CD8-positive, alpha-beta memory T cell (primary cell): ENCODE measurements at regions not wholly inside any gene's neighbourhood (a gene's known extent, or its start where the extent isn't known, plus 50 kb on each side); places are given as distances from the start of the nearest gene placed in this dataset.

ENCODE experiments used
- CTCF ChIA-PET: fragments of 350-600 bp; sonication (Branson Sonifier 250); formaldehyde crosslinking; loops from one replicate; lab custom pipeline; 2021; ENCODE audit warnings: antibody characterized with exemption; lab: Charles Lee
- POLR2A ChIA-PET: fragments of 350-600 bp; sonication (Branson Sonifier 250); formaldehyde crosslinking; loops from one replicate; lab custom pipeline; 2021; ENCODE audit warnings: antibody characterized with exemption; lab: Charles Lee
- DNase-seq, 5 donors: peaks; one replicate each; pipeline versions ENCODE4 v3.0.0 to v3.0.0-alpha.2; 2020 to 2022; ENCODE audit warnings: mixed read lengths in 1 of 5
- H3K27ac ChIP-seq: one replicate; pipeline ENCODE4 v1.7.0; 2013; ENCODE audit warnings: low read depth, mild to moderate bottlenecking, low read length, moderate library complexity
- H3K27me3 ChIP-seq: 2 replicates; pipeline ENCODE4 v1.7.0; 2013; ENCODE audit warnings: low read length, mild to moderate bottlenecking; ENCODE audit not compliant: insufficient read depth, poor library complexity, severe bottlenecking
- H3K36me3 ChIP-seq: 2 replicates; pipeline ENCODE4 v1.7.0; 2013; ENCODE audit warnings: mild to moderate bottlenecking, low read length, moderate library complexity; ENCODE audit not compliant: insufficient read depth
- H3K4me1 ChIP-seq: 2 replicates; pipeline ENCODE4 v1.7.0; 2013; ENCODE audit warnings: mild to moderate bottlenecking, low read length, moderate library complexity; ENCODE audit not compliant: insufficient read depth
- H3K4me3 ChIP-seq: 2 replicates; pipeline ENCODE4 v1.7.0; 2013; ENCODE audit warnings: mild to moderate bottlenecking, low read length
- H3K9me3 ChIP-seq: 2 replicates; pipeline ENCODE4 v1.7.0; 2013; ENCODE audit warnings: mild to moderate bottlenecking, low read length
- H3K27ac Mint-ChIP-seq, 8 donors: one replicate each; pipeline ENCODE4 v1.8.0; 2020 to 2021; ENCODE audit warnings: mixed read lengths in 8 of 8, mild to moderate bottlenecking in 6 of 8, inconsistent platforms in 3 of 8, moderate library complexity in 3 of 8
- H3K27me3 Mint-ChIP-seq, 2 donors: one replicate each; pipeline ENCODE4 v1.8.0; 2020 to 2021; ENCODE audit warnings: mixed read lengths in 2 of 2, mild to moderate bottlenecking in 1 of 2, moderate library complexity in 1 of 2
- H3K36me3 Mint-ChIP-seq, 3 donors: one replicate each; pipeline ENCODE4 v1.8.0; 2020 to 2021; ENCODE audit warnings: mixed read lengths in 3 of 3, inconsistent platforms in 1 of 3, mild to moderate bottlenecking in 1 of 3
- H3K4me1 Mint-ChIP-seq, 3 donors: one replicate each; pipeline ENCODE4 v1.8.0; 2020 to 2021; ENCODE audit warnings: mixed read lengths in 3 of 3, inconsistent platforms in 1 of 3, mild to moderate bottlenecking in 1 of 3
- H3K4me3 Mint-ChIP-seq, 7 donors: one replicate each; pipeline ENCODE4 v1.8.0; 2020 to 2021; ENCODE audit warnings: mixed read lengths in 7 of 7, mild to moderate bottlenecking in 6 of 7, moderate library complexity in 4 of 7, inconsistent platforms in 2 of 7
- H3K9me3 Mint-ChIP-seq, 5 donors: one replicate each; pipeline ENCODE4 v1.8.0; 2020 to 2022; ENCODE audit warnings: mixed read lengths in 5 of 5, mild to moderate bottlenecking in 3 of 5, moderate library complexity in 2 of 5, inconsistent platforms in 1 of 5

GRCh38 chr7:54838175-54838910, 79.3 kb upstream of the SEC61G start:
- peaks cover 0 to 4% of the 10 kb centered on the region in 2 donors for H3K27me3 Mint-ChIP-seq
- H3K4me3 Mint-ChIP-seq, result no peak overlapping the region
- Histone ChIP-seq H3K4me3 (no peak overlapping the region), H3K27me3 (no peaks in the 10 kb centered on the region), H3K27ac (no peak overlapping the region), H3K9me3 (no peaks in the 10 kb centered on the region), H3K36me3 (no peaks in the 10 kb centered on the region), H3K4me1 (no peaks in the 10 kb centered on the region)
- H3K36me3 Mint-ChIP-seq, result no peaks in the 10 kb centered on the region
- H3K9me3 Mint-ChIP-seq, result peaks cover 0 to 3% (median 0%) of the 10 kb centered on the region in 5 donors
- ChIA-PET CTCF (no interaction called here), POLR2A (no interaction called here)
- no peaks in the 10 kb centered on the region for H3K4me1 Mint-ChIP-seq
- no peak overlapping the region for H3K27ac Mint-ChIP-seq
- DNase-seq, result no peak

GRCh38 chr7:54839575-54840213, 80.7 kb upstream of the SEC61G start:
- Mint-ChIP-seq H3K27me3 (peaks cover 3 to 4% of the 10 kb centered on the region in 2 donors), H3K9me3 (peaks cover 0 to 2% (median 2%) of the 10 kb centered on the region in 5 donors), H3K4me3 (no peak overlapping the region), H3K4me1 (peaks cover 0 to 4% (median 0%) of the 10 kb centered on the region in 3 donors), H3K27ac (peak overlapping the region in 1 of 8 donors; percentile 47), H3K36me3 (no peaks in the 10 kb centered on the region)
- Histone ChIP-seq H3K27me3 (no peaks in the 10 kb centered on the region), H3K4me3 (no peak overlapping the region), H3K36me3 (no peaks in the 10 kb centered on the region), H3K9me3 (no peaks in the 10 kb centered on the region), H3K4me1 (no peaks in the 10 kb centered on the region), H3K27ac (no peak overlapping the region)
- POLR2A ChIA-PET, result no interaction called here
- no peak for DNase-seq
- CTCF ChIA-PET, result no interaction called here

GRCh38 chr7:54841772-54842697, 83.0 kb upstream of the SEC61G start:
- Histone ChIP-seq H3K4me1 (no peaks in the 10 kb centered on the region), H3K27me3 (no peaks in the 10 kb centered on the region), H3K9me3 (no peaks in the 10 kb centered on the region), H3K36me3 (no peaks in the 10 kb centered on the region), H3K4me3 (no peak overlapping the region), H3K27ac (no peak overlapping the region)
- Mint-ChIP-seq H3K9me3 (peaks cover 0 to 2% (median 0%) of the 10 kb centered on the region in 5 donors), H3K27me3 (peaks cover 1 to 3% of the 10 kb centered on the region in 2 donors), H3K36me3 (no peaks in the 10 kb centered on the region), H3K4me1 (peaks cover 0 to 4% (median 0%) of the 10 kb centered on the region in 3 donors), H3K4me3 (no peak overlapping the region), H3K27ac (no peak overlapping the region)
- CTCF ChIA-PET, result interaction anchor here (0.5 kb wide), 1 partner anchor 59 kb away, joined by 3 read pairs; no protein-coding TSS in a partner anchor
- POLR2A ChIA-PET, result no interaction called here
- DNase-seq, result no peak

GRCh38 chr7:54843841-54844355, 84.9 kb upstream of the SEC61G start:
- ChIA-PET CTCF (no interaction called here), POLR2A (no interaction called here)
- no peak overlapping the region for H3K4me3 ChIP-seq
- H3K27me3 ChIP-seq, result no peaks in the 10 kb centered on the region
- H3K27me3 Mint-ChIP-seq, result peaks cover 0 to 3% of the 10 kb centered on the region in 2 donors
- no peaks in the 10 kb centered on the region for H3K4me1 ChIP-seq
- peaks cover 0 to 5% (median 2%) of the 10 kb centered on the region in 5 donors for H3K9me3 Mint-ChIP-seq
- no peak overlapping the region for H3K27ac Mint-ChIP-seq
- no peak for DNase-seq
- H3K27ac ChIP-seq, result no peak overlapping the region
- H3K4me1 Mint-ChIP-seq, result peaks cover 0 to 4% (median 0%) of the 10 kb centered on the region in 3 donors
- H3K9me3 ChIP-seq, result no peaks in the 10 kb centered on the region
- H3K36me3 ChIP-seq, result no peaks in the 10 kb centered on the region
- no peaks in the 10 kb centered on the region for H3K36me3 Mint-ChIP-seq
- no peak overlapping the region for H3K4me3 Mint-ChIP-seq

- Mint-ChIP-seq H3K9me3 (peaks cover 6 to 13% (median 10%) of the 10 kb centered on the region in 5 donors), H3K4me1 (peaks cover 0 to 4% (median 0%) of the 10 kb centered on the region in 3 donors), H3K27ac (no peak overlapping the region), H3K4me3 (no peak overlapping the region), H3K27me3 (peaks cover 0 to 3% of the 10 kb centered on the region in 2 donors), H3K36me3 (no peaks in the 10 kb centered on the region)
- ChIA-PET CTCF (no interaction called here), POLR2A (no interaction called here)
- Histone ChIP-seq H3K27ac (no peak overlapping the region), H3K27me3 (no peaks in the 10 kb centered on the region), H3K36me3 (no peaks in the 10 kb centered on the region), H3K4me3 (no peak overlapping the region), H3K4me1 (no peaks in the 10 kb centered on the region), H3K9me3 (no peaks in the 10 kb centered on the region)
- DNase-seq, result no peak
Observed at GRCh38 chr7:54846273-54846672, 87.3 kb upstream of the SEC61G start.

GRCh38 chr7:54847921-54848320, 88.9 kb upstream of the SEC61G start:
- CTCF ChIA-PET, result no interaction called here
- peaks cover 0 to 4% (median 0%) of the 10 kb centered on the region in 3 donors for H3K4me1 Mint-ChIP-seq
- H3K4me1 ChIP-seq, result no peaks in the 10 kb centered on the region

GRCh38 chr7:54856856-54857255, 97.8 kb upstream of the SEC61G start:
- Mint-ChIP-seq H3K27ac (no peak overlapping the region), H3K4me1 (no peaks in the 10 kb centered on the region), H3K27me3 (peaks cover 6 to 8% of the 10 kb centered on the region in 2 donors), H3K9me3 (peaks cover 11 to 23% (median 16%) of the 10 kb centered on the region in 5 donors), H3K4me3 (no peak overlapping the region), H3K36me3 (no peaks in the 10 kb centered on the region)
- no peaks in the 10 kb centered on the region for H3K36me3 ChIP-seq
- H3K27ac ChIP-seq, result no peak overlapping the region
- ChIA-PET POLR2A (no interaction called here), CTCF (no interaction called here)
- H3K4me1 ChIP-seq, result no peaks in the 10 kb centered on the region
- H3K27me3 ChIP-seq, result no peaks in the 10 kb centered on the region
- DNase-seq, result no peak
- H3K9me3 ChIP-seq, result no peaks in the 10 kb centered on the region
- no peak overlapping the region for H3K4me3 ChIP-seq

More at GRCh38 chr7:54847921-54848320, 88.9 kb upstream of the SEC61G start:
- Histone ChIP-seq H3K4me3 (no peak overlapping the region), H3K9me3 (no peaks in the 10 kb centered on the region), H3K36me3 (no peaks in the 10 kb centered on the region), H3K27ac (no peak overlapping the region), H3K27me3 (no peaks in the 10 kb centered on the region)
- POLR2A ChIA-PET, result no interaction called here
- DNase-seq, result no peak
- H3K4me3 Mint-ChIP-seq, result no peak overlapping the region
- peaks cover 7 to 23% (median 19%) of the 10 kb centered on the region in 5 donors for H3K9me3 Mint-ChIP-seq
- peaks cover 0 to 3% of the 10 kb centered on the region in 2 donors for H3K27me3 Mint-ChIP-seq
- no peaks in the 10 kb centered on the region for H3K36me3 Mint-ChIP-seq
- no peak overlapping the region for H3K27ac Mint-ChIP-seq
